Stimulated activated CD4-positive, alpha-beta T cell treated with anti-CD3 and anti-CD28 coated beads, TNF-alpha, amount 100 ng/mL, for 24 hours (primary cell): ENCODE measurements at regions not wholly inside any gene's neighbourhood (a gene's known extent, or its start where the extent isn't known, plus 50 kb on each side); places are given as distances from the start of the nearest gene placed in this dataset.
"Not testable (repeated sequence)": the region's sequence is repeated elsewhere in the genome, so short reads cannot be mapped to it uniquely, and the experiment has no call there.

Experiments used
- DNase-seq, 3 experiments: peaks; one replicate each; pipeline ENCODE4 v3.0.0-alpha.2; 2020; ENCODE audit warnings: low read depth in 3 of 3

DNA sequence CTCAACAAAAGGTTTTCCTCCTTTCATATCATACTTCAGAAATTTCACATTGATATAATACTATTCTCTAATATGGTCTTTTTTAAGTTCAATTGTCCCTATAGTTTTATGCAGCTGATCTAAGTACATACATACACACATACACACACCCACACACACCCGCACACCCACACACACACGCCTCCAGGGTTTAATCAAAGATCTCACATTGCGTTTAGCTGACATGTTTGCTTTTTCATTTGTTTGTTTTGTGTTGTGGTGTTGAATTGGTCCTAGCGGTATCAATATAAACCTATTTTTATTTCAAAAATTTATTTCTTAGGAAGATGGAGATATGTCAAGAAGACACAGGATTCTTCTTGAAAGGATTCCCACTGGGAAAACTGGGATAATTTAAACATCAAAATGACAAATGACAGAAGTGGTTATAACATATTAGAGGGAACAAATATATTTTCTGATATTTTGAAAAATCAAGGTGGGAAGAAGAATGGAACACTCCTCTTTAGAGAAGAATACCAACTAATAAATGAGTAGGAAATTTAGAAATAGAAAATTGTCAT is 434.9 kb upstream of the SLC30A5 start:
- DNase-seq, result no peak

DNA sequence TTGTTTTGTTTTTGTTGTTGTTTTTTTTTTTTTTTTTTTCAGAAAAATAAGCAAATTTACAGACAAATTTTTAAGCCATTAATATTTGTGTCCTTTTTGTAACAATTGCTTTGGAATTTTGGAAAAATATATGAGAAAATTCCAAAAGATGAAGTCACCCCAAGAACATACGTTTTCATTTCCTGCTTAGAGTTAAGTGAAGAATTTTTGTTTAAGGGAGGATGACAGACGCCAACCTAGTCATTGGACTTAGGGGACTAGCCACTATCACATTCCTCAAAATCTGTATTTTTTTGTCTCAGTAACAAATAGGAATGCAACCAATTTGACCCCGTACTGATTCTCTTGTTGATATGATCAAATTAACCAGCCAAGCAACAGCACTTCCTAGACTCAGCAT is 433.9 kb upstream of the SLC30A5 start:
- DNase-seq, result no peak

DNA sequence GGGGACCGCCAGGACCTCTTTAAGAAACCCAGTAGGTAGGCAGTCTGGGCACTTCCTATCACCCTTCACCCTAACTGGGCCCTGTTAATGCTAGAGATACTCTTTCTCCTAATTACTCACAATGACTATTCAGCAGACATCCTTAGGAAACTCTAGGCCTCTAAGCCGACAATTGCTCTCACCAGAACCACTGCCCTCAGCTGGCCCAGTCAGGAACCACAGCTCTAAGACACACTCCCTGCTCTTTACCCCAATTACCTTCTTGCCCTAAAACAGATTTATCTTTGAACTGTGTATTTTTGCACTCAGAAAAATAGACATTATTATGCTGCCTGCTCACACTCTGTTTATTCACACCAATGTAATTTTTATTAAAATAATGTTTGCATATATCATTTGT is 432.6 kb upstream of the SLC30A5 start:
- peak in 1 of 3 experiments; percentile 23 for DNase-seq

DNA sequence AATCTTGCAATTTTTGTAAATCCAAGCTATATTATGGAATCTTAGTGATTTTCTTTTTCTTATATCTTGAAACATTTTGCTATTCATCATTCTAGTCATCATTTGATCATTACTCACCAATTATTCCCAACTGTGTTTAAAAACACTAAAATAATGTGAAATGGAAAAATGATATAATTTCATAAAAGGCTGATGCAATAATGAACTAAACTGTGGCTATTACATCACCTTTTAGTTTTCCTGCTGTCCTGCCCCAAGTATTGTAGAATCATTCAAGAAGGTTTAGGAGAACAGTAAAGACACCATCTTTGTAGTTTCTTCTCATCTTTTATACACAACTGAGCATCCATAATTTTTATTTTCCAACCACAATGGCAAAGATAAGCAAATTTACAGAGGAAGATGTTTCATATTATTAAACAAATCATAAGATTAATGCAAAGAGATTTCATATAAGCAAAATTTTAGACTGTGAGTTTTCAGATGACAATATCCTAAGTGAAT is 431.0 kb upstream of the SLC30A5 start:
- no peak for DNase-seq

DNA sequence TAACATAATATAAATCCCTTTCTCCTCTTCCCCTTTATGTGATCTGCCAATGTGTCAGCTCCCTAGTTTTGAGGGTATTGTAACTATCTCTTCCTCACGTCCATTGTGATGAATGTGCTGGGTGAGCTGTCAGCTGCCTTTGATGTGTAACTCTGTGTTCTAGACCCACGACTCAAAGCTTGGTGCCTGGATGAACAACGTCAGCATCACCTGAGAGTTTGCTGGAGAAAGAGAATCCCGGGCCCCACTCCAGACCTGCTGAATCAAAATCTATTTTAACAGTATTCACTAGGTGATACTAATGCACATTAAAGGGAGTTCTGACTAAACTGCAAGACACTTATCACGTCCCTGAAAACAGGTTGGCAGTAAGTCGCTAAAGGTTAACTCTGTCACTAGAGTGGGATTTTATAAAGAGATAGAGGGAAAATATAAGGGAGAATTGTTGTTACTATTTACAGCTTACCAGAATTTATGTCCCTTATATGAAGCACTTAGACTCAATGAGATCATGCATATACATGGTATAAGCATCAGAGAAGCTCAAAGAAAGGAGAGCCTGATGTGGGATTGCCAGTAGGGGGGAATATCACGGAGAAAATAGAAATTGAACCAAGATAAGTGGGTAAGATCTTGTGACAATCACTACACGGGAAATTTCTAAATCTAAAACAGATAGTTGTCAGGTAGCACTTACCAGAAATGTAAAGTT is 423.8 kb upstream of the SLC30A5 start:
- no peak for DNase-seq

DNA sequence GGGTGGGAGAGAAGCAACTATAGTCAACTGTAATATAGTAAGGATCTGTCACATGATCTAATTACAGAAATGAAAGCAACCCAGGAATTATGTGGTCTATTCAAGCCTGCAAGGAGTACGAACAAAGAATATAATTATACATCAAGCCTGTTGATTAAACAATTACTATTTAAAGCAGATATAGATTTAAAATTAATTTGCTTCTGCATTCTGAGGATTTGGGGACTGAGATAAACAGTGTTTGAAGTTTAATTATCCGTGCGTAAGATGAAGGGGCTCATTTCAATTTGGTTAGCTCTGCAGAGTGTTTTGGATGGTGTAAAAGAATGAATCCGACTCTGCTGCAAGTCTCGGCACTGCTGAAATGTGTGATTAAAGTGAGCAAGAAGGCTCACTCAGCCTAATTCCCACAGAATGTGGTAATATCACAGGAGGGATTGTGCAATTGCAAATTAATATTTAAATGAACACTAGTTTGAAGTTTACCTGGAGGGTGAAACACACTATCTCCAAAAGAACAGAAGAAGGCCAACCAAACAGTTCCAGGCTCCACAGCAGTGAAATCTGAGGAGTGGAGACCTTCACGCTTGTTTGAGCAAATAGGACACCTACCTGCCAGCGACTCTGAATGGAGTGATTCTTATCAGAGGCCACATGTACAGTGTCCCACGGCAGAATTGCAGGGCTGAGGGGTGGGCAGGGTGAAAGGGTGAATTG is 420.6 kb upstream of the SLC30A5 start:
- DNase-seq, result no peak

DNA sequence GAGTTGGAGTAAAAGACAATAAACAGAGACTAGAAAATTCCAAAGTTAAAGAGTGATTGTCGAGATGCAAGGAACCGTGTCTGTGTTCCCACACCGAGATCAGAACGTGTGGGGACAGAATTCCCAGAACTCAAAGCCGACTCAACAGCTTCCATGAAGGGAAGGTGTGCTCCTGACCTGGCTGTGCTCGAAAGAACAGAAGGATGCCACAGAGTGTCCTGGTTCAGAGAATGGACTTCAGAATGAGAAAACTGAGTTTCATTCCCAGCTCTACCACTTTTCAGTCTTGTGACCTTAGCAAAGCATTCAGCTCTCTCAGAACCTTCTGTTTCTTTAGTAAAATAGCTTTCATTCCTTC is 420.0 kb upstream of the SLC30A5 start:
- DNase-seq, result no peak

DNA sequence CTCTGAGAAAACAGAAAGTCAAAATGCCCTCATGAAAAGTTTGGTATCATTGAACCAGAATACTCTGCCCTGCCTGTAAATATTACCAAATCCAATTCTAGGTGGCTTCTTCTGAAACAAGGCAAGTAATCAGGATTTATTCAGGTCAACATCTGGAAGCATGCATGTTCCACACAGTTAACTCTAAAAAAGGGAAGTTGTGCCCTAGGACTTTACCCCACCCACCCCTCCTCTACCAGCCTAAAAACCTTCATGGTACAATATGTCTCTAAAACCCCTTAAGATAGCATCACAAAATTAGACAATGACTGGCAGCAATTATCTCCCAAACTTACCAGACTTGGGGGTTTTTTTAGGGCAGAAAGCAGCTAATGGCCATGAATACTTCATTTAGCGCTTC is 414.8 kb upstream of the SLC30A5 start:
- no peak for DNase-seq

DNA sequence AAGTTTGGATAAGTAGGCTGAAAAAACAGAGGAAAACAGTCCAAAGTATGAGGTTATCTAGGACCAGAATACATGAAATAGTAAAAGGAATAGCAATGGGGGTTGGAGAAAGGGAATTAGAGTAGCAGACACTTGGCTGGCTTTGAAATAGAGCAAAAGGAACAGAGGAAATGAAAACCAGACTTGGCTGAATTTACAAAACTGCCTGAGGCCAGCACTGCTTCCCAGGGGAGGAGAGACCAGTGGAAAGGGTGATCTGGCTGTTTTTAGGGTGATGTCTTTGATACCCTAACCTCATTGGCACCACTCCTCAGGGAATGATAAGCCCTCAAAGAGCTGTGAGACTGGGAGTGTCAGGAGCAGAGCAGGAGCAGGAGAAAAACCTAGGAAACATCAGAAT is 413.4 kb upstream of the SLC30A5 start:
- no peak for DNase-seq

DNA sequence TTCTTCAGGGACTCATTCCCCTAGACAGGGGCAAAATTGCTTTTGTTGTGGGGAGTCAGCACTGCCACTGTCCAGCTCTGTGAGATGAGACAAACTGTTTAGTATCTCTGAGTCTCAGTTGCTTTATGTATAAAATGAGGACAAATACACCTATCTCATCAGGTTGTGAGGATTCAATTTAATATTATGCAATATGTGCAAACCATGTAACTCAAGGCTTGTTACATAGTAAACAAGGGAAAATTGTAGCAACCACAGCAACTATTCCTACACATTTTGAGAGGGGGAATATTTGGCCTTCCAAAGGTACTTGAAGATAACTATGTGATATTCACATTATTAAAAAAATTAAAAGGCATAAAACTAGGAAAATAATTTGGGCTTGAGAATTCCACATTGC is 411.9 kb upstream of the SLC30A5 start:
- no peak for DNase-seq

DNA sequence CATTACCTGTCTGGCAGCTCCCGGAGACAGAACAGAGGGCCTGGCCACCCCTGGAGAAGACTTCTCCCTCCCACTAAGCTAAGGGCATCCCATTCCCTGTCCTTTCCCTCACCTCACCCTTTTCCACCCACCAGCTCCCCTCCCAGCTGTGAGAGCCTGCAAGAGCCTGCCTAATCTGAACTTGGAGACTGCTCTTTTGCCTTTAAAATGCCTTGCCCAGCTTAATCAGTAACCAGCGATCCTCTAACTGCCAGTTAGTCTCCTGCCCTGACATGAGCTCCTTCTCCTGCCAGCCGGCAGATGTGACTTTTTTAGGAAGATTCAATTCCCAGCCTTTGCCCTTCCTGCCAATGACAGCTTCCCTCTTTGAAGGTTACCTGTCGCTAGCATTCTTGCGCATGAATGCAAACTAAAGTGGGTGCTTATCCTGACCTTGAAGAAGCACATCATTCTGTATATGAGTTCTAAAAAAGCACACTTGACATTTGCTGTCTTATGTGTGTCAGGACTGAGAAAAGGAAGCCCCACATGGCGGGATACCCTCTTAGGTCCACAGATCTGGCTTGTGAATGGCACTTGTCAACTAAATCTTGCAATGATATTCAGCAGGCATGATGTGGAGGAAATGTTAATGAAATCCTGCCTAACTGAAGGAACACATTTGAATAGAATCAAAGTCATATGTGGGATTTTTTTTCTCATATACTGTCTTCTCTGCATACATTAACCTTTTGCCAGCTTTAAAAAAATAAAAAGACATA is 411.2 kb upstream of the SLC30A5 start:
- DNase-seq, result no peak

DNA sequence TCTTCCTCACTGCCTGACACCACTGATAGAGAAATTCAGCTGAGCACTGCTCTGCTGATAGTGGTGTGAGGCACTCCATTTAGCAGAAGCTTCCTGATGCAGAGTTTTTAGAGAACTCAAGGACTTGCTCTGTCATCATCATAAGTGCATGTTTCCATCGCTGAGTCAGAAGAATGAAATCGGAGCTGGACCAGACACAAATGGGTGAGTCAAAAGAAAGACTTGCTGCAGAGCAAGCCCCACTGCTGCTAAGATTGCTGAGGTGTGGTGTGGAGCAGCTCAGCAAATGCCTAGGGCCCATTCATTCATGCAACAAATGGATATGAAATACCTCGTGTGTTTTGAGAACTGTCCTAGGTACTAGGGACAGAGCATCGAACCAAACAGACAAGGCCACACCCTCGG is 410.2 kb upstream of the SLC30A5 start:
- DNase-seq, result no peak

DNA sequence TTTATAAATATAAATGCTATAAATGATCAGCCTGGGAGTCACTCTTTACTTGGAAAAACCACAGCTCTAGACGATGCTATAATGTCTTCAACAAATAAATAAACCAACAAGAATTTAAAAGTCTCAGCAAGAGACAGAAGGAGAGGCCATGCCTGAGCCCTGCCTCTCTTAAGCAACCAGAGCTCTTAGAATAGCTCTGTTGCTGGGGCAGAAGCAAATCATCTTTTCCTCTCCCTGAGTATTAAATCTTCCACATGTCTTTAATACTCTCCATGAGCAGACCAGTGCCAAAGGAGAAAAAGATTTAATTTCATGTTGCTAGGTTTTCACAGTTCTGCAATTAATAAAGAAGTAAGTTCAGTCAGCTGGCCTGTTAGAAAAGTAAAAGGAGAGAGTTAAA is 408.0 kb upstream of the SLC30A5 start:
- no peak for DNase-seq

DNA sequence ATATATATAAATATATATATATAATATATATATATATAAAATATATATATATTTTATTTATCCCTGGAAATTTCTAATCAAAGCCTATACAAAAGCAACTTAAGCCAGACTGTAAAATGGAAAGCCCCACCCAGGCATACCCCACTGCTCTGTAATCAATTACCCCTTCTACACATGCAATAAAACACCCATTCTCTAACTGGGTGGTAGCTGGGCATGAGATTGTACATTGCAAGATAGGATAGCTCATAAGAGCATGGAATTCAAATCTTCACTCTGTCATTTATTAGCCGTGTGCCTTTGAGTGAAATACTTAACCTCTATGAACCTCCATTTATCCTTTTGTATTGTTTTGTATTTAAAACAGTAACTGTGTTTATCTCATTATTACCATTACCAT is 405.3 kb upstream of the SLC30A5 start:
- no peak for DNase-seq

DNA sequence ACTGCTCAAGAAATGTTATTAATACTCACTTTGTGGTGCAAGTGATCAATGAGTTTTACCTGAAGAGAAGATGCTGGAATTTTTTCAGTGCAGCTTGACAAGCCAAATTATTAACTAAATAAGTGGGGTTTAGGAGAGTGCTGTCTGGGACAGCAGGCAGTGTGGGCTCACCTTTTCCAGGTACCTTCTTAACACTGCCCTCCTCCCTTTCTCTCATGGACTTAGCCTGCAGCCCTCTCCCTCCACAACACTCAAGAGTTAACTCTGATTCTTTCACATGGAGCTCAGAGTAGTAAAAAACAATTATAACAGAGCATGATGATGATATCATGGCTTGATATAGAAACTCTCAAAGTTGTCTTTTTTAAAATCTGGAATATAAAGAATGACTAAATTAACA is 404.8 kb upstream of the SLC30A5 start:
- no peak for DNase-seq

DNA sequence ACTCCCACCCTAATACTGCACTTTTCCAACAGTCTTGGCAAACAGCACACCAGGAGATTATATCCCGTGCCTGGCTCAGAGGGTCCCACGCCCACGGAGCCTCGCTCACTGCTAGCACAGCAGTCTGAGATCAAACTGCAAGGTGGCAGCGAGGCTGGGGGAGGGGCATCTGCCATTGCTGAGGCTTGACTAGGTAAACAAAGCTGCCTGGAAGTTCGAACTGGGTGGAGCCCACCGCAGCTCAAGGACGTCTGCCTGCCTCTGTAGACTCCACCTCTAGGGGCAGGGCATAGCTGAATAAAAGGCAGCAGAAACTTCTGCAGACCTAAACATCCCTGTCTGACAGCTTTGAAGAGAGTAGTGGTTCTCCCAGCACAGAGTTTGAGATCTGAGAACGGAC is 401.9 kb upstream of the SLC30A5 start:
- DNase-seq, result not testable (repeated sequence)

DNA sequence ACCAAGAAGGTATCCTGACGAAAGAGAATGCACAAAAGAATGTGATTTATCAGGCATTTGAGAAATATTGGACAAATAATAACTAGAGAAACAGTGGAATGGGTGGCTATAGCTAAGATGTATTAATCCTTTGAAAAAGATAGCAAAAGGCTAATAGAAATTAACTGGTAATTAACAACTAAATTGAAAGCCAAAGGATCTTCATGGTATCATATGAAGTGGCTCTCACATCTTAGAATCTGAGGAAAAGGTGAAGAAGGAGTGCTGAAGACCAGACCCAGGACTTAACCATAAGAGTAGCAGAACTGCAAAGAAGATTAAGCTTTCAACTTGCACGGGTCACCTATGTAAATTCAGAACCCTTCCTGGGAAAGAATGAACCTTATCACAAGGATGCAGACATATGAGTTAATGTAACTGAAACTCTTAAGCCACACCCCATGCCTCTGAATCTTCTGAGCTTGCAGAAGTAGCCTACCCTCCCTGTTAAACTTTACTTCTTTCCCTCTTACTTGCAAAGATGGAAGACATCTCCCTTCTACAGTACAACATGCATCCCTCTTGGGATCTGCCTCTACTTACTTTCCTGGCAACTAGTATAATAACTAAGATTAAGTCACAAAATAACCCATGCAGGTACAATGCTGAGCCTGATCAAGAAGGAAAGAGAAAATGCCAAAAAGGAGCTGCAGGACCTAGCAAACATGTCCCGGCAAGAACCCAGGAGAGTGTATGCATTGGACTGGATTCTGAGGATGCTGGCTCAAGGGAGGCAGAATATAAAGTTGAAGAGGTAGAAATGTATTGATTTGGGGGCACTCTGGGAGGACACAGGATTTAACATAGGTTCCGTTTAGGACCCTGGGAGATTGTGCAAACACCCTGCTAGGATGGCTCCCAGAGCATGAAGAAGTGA is 395.5 kb upstream of the SLC30A5 start:
- DNase-seq, result no peak

DNA sequence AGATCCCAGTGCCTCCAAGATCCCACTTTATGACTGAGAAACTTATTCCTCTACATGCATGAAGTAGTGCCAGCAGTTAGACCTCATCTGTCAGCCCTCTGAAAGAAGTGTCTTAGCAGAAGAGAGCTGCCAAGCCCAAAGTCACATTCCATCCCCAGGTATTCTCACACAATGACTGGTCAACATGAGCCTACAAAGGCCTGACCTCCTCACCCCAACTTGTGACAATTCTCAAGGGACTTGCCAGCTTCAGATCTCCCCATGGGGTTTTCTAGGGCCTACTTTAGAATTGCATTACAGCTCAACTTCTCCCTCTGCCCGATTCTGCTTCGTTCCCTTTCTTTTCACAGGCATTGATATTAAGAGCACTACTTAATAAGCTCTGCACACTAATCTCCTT is 393.8 kb upstream of the SLC30A5 start:
- DNase-seq, result no peak

DNA sequence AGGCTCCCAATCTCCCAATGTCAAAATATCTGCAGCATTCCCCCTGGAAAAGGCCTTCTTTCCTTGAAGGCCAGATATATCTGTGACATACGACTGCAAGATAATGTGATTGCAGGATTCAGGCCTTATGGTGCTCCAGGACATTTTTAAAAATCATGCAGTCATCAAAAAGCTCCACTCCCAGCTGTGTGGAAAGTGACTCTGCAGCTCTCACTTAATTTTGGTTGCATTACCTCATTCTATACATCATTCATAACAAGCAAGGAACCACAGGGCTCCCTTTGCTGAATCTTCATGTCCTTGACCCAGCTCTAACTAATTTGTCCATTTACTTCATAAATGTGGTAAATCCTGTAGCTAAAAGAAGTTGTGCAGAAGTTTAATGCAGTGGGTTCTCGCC is 386.2 kb upstream of the SLC30A5 start:
- DNase-seq, result no peak

DNA sequence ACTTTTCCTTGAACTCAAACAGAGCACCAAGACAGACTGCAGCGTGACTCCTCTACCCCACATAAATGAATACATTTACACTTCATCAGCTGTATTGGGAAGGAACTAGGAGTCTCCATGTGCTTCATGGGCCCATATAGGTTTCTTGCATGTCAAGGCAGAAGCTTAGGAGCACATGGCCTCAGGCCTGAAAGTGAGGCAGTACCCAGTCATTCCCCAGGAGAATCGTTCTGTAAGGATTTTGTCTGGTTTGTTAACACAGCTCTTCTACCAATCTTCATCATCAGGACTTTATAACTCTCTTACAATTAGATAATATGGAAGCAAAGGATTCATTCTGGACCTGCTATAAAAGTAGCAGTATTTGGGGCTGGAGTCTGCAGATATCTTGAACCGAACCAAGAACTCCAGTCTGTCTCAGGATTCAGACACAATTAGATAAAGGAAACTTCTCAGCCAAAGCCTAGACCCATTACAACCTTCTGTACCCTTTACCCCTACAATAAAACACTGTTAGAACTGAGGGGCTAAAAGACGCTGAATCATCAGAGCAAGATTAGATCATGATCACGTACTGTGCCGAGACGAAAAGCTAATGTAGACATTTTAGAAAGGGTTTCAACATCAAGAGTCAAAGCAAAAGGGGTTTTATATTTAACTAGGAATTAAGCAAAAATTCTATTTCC is 385.5 kb upstream of the SLC30A5 start:
- DNase-seq, result no peak

DNA sequence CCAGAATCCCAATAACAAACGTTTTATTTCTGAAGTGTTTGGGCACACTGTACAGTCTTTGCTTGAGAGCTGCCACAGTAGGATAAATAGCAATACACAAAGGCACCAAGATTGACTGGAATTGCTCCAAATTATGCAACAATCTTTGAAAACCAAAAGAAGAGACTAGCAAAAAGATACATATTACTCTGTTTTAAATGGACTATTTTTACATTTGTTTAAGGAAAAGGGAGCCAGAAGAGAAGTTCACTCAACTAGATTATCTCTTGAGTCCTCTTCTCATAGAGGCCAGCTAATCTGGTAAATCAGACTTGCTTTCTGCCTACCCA is 385.0 kb upstream of the SLC30A5 start:
- DNase-seq, result no peak
